ENCODE measurements at regions not wholly inside any gene's neighbourhood (a gene's known extent, or its start where the extent isn't known, plus 50 kb on each side); places are given as distances from the start of the nearest gene placed in this dataset.
"Not testable (repeated sequence)": the region's sequence is repeated elsewhere in the genome, so short reads cannot be mapped to it uniquely, and the experiment has no call there.

DNA sequence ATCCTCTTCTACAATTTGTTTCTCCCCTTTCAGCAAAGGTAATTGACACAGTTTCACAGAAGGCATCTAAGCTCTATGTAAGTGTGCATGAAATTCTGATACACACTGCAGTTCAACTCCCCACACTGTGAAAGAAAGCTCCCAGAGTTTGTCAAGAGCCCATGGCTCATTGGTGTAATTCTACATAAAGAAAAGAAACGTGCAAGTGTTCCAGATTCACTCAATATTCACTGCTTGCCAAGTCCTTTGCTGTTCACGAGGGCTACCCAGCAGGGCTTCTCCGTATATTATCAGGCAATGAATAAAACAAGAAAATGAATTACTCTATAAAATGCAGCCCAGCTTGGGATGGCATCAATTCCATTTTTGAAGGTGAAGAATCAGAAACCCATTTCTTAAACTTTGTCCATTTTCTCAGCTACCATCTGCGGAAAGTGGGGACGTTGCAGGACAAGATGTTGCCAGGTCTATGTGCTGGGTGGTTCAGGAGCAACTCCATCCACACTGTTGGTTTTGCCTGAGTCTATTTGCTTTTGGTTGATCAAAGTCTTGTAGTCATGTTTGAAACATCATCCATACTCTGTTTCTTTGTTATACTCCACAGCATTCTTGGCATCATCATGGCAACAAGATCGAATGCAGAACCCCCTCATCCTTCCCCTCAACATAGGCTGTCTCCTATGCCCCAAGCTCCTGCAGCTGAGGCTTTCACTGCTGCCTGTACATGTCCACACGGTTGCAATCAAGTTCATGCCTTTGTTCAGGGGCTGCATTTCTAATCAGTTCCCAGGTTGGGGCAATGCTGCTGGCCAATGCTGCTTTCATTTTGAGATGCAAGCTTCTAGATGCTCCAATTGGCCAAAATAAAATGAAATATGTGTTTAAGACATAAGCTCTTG, 301.8 kb downstream of the MED10 start:
- Mint-ChIP-seq H3K9me3 (peaks cover 0 to 3% of the 10 kb centered on the region in 2 donors), H3K27me3 (ENCODE audit: low read depth) (no peaks in the 10 kb centered on the region), H3K36me3 (ENCODE audit: insufficient read depth in 2 of 2) (no peaks in the 10 kb centered on the region), H3K4me3 (no peak overlapping the region), H3K4me1 (ENCODE audit: low read depth) (no peaks in the 10 kb centered on the region), H3K27ac (no peak overlapping the region)
- DNase-seq, result no peak
- ATAC-seq (replicated peaks in 1 of 2), result no peak

DNA sequence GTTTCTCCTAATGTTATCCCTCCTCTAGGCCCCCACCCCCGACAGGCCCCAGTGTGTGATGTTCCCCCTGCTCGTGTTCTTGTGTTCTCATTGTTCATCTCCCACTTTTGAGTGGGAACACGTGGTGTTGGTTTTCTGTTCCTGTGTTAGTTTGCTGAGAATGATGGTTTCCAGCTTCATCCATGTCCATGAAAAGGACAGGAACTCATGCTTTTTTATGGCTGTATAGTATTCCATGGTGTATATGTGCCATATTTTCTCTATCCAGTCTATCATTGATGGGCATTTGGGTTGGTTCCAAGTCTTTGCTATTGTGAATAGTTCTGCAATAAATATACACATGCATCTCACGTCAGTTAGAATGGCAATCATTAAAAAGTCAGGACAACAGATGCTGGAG, 305.9 kb downstream of the MED10 start:
- not testable (repeated sequence) for H3K4me3 Mint-ChIP-seq; H3K36me3 Mint-ChIP-seq (ENCODE audit: insufficient read depth in 2 of 2); ATAC-seq (replicated peaks in 1 of 2); H3K4me1 Mint-ChIP-seq (ENCODE audit: low read depth); H3K9me3 Mint-ChIP-seq; DNase-seq; H3K27me3 Mint-ChIP-seq (ENCODE audit: low read depth); H3K27ac Mint-ChIP-seq

DNA sequence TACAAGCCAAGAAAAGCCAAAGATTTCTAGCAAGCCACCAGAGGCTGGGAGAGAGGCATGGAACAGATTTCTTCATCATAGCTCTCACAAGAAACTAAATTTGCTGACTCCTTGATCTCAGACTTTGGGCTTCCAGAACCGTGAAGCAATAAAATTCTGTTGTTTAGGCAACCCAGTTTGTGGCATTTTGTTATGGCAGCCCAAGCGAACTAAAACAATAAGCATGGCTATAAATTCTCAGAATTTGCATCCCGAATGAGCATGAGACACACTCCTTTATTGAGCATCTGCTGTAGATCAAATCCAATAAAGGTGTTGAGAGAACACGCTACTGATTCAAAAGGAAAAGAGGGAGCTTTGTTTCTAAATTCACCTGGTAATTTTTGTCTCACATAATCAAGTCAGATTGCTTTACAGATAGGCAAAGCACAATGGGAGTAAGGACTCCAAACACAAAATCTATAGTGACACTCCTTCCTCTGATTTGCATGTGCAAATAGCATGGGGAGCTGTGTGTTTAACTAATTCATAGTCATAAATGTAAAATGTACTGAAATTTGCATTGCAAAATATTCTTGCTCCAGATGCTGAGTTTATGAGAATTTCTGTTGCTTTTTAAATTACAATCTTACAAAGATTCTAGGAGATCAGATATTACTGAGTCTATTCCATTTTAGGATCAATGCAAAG, 308.7 kb downstream of the MED10 start:
- H3K36me3 Mint-ChIP-seq (ENCODE audit: insufficient read depth in 2 of 2), result no peaks in the 10 kb centered on the region
- no peaks in the 10 kb centered on the region for H3K27me3 Mint-ChIP-seq (ENCODE audit: low read depth)
- H3K27ac Mint-ChIP-seq, result no peak overlapping the region
- DNase-seq (no peak), ATAC-seq (replicated peaks in 1 of 2) (no peak)
- H3K9me3 Mint-ChIP-seq, result peaks cover 0 to 3% of the 10 kb centered on the region in 2 donors
- no peaks in the 10 kb centered on the region for H3K4me1 Mint-ChIP-seq (ENCODE audit: low read depth)
- no peak overlapping the region for H3K4me3 Mint-ChIP-seq

DNA sequence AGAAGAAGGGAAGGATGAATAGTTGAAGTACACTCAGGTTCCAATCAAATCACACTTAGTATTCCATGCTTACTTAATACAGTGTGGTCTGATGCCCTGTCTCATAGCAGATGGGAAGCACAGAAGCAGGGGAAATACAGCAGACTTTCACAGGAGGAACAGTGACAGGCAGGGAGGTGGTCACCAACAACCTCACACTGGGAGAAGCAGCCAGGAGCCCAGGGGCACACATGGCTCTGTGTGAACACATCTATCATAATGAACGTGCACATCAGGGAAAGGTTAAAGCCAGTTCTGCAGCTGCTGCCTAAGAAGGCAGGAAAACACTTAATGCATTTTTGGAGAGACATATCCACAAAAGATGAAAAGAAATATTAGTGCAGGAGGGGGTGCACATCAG, 312.3 kb downstream of the MED10 start:
- ATAC-seq (replicated peaks in 1 of 2) (no peak), DNase-seq (no peak)
- no peaks in the 10 kb centered on the region for H3K4me1 Mint-ChIP-seq (ENCODE audit: low read depth)
- H3K27ac Mint-ChIP-seq, result no peak overlapping the region
- H3K4me3 Mint-ChIP-seq, result no peak overlapping the region
- H3K27me3 Mint-ChIP-seq (ENCODE audit: low read depth), result no peaks in the 10 kb centered on the region
- H3K9me3 Mint-ChIP-seq, result no peaks in the 10 kb centered on the region
- peaks cover 0 to 2% of the 10 kb centered on the region in 2 donors for H3K36me3 Mint-ChIP-seq (ENCODE audit: insufficient read depth in 2 of 2)

DNA sequence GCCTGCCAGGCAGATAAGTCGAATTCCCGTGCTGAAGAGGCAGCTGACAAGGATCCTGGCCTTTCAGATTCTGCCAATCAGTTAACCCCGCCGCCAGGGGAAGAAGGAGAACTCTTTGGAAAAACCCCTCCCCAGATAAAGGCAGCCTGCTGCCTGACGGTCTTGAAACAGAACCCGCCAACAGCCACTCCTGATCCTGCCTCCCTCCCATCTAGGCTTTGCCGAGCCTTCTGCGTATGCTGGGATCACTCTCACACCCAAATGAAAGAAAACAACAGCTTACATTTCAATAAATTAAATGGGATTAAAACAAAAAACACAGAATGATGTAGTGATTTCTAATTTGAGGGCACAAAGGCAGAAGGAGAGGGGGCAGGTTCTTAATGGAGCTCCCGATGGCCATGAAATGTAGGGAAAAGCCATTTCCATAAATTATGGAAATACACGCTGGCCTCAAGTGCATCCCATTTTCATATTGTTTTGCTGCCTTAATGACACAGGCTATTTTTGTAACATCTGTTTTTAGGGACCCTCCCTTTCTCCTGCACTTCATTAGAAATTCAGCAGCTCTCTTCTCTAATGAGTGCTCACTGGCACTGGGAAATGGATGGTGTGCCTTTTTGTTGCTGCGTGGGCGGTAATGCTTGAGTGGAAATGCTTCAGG, 319.1 kb downstream of the MED10 start:
- Mint-ChIP-seq H3K4me3 (no peak overlapping the region), H3K27me3 (ENCODE audit: low read depth) (no peaks in the 10 kb centered on the region), H3K9me3 (no peaks in the 10 kb centered on the region), H3K4me1 (ENCODE audit: low read depth) (no peaks in the 10 kb centered on the region), H3K27ac (no peak overlapping the region), H3K36me3 (ENCODE audit: insufficient read depth in 2 of 2) (peaks cover 0 to 2% of the 10 kb centered on the region in 2 donors)
- ATAC-seq (replicated peaks in 1 of 2) (no peak), DNase-seq (no peak)

DNA sequence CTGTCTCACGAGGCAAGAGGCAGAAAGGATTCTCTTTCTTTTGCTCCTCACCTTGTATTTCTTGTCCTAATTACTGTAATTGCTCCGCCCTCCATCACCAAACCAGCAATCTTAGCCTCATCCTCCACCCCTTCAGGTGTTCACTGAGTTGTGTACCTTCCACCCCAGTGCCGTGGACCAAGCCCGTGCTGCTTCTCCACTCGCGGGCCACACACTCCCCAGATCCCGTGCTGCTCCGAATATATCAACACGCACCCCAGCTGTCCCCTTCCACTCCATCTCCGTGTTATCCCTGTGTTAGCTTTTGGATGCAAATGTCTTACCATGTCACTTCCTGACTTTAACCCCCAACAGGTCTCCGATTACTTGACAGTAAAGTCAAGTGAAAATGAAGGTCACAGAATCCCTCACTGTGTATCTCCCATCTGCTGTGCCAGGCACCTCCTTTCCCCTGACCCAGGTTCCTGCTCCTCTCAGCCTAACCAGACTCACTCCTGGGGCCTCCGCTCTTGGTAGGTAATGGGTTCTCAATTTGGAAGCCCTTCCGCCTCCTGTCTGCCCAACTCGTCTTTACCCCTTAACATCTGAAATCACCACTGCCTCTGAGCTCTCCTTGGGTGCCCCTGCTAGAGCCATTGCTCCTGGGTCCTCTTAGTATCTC, 320.2 kb downstream of the MED10 start:
- peaks cover 0 to 2% of the 10 kb centered on the region in 2 donors for H3K36me3 Mint-ChIP-seq (ENCODE audit: insufficient read depth in 2 of 2)
- H3K27ac Mint-ChIP-seq, result no peak overlapping the region
- H3K9me3 Mint-ChIP-seq, result no peaks in the 10 kb centered on the region
- ATAC-seq (replicated peaks in 1 of 2), result no peak
- no peaks in the 10 kb centered on the region for H3K4me1 Mint-ChIP-seq (ENCODE audit: low read depth)
- H3K27me3 Mint-ChIP-seq (ENCODE audit: low read depth), result peaks cover under 1% of the 10 kb centered on the region
- H3K4me3 Mint-ChIP-seq, result no peak overlapping the region
- DNase-seq, result no peak

DNA sequence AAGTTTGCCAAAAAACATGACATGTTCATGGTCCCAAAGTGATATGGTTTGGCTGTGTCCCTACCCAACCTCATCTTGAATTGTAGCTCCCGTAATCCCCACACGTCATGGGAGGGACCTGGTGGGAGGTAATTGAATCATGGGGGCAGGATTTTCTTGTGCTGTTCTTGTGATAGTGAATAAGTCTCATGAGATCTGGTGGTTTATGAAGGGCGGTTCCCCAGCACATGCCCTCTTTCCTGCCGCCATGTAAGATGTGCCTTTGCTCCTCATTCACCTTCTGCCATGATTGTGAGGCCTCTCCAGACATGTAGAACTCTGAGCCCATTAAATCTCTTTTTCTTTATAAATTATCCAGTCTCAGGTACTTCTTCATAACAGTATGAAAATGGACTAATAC, 322.1 kb downstream of the MED10 start:
- Mint-ChIP-seq H3K27me3 (ENCODE audit: low read depth) (peaks cover 12% of the 10 kb centered on the region), H3K27ac (no peak overlapping the region), H3K4me3 (no peak overlapping the region), H3K9me3 (no peaks in the 10 kb centered on the region), H3K36me3 (ENCODE audit: insufficient read depth in 2 of 2) (no peaks in the 10 kb centered on the region), H3K4me1 (ENCODE audit: low read depth) (no peaks in the 10 kb centered on the region)
- no peak for ATAC-seq (replicated peaks in 1 of 2)
- no peak for DNase-seq

DNA sequence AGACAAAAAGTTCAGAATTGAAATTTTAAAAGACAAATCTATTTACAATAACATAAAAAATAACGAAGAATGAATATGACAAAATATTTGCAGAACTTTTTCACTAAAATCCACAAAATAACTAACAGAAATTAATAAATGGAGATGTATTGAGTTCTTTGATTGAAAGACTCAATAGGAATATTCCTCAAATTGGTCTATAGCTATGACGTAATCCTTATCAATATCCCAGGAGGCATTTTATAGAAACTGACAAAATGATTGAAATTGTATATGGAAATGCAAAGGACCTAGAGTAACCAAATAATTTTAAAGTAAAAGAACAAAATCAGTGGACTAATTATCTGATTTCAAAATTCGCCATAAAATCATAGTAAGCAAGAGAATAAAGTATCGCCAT, 328.7 kb downstream of the MED10 start:
- ATAC-seq (replicated peaks in 1 of 2) (no peak), DNase-seq (no peak)
- H3K9me3 Mint-ChIP-seq, result no peaks in the 10 kb centered on the region
- H3K36me3 Mint-ChIP-seq (ENCODE audit: insufficient read depth in 2 of 2), result no peaks in the 10 kb centered on the region
- H3K27ac Mint-ChIP-seq, result no peak overlapping the region
- H3K4me1 Mint-ChIP-seq (ENCODE audit: low read depth), result no peaks in the 10 kb centered on the region
- H3K27me3 Mint-ChIP-seq (ENCODE audit: low read depth), result peaks cover 12% of the 10 kb centered on the region
- no peak overlapping the region for H3K4me3 Mint-ChIP-seq

DNA sequence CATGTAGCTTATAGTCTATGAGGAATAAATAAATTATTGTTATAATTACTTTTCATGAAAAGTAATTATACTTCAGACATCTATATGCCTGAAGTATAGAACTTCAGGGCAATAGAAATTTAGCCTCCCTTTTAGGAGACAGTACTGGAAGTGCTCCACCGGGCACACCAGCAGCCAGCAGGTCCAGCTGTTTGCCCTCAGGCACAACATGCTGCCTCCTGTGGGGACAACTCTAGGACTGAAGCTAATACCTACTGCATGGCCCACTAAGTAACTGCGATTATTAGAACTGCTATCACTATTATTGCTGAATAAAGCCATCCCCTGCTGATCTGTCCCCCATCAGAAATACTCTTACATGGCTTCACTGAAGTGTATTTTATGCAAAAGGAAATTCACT, 329.6 kb downstream of the MED10 start:
- ATAC-seq (replicated peaks in 1 of 2) (no peak), DNase-seq (no peak)
- H3K27me3 Mint-ChIP-seq (ENCODE audit: low read depth), result peaks cover 12% of the 10 kb centered on the region
- no peaks in the 10 kb centered on the region for H3K4me1 Mint-ChIP-seq (ENCODE audit: low read depth)
- no peak overlapping the region for H3K4me3 Mint-ChIP-seq
- H3K9me3 Mint-ChIP-seq, result no peaks in the 10 kb centered on the region
- no peak overlapping the region for H3K27ac Mint-ChIP-seq
- no peaks in the 10 kb centered on the region for H3K36me3 Mint-ChIP-seq (ENCODE audit: insufficient read depth in 2 of 2)

DNA sequence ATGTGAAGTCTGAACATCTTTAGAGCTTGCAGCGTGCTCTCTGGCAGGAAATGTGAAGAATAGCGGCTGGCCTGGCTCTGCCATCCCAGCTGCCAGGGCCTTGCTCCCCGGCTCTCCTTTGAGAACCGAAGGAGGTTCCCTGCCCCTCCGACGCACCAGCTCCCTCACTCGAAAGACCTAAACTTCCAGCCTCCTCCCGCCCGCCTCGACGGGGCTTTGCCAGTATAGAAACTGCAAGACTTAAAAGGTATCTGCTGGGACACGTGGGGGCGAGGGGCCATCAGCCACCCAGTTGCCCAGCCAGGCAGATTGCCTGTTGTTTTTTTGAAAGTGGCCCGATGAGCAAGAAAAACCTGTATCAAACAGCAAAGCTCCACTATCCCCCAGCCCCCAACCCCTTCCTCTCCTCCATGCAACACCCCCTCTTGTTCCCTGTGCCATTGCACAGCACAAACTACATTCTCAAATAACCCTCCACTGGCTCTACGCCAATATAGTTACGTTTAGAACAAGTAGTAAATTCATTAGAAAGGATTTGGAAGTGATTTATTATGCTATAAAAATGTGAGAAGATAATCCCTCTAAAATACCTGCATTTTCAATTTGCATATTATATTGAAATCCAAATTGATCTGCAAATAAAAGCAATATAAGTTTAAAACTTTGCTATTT, 331.9 kb downstream of the MED10 start:
- no peaks in the 10 kb centered on the region for H3K9me3 Mint-ChIP-seq
- no peaks in the 10 kb centered on the region for H3K4me1 Mint-ChIP-seq (ENCODE audit: low read depth)
- H3K36me3 Mint-ChIP-seq (ENCODE audit: insufficient read depth in 2 of 2), result no peaks in the 10 kb centered on the region
- H3K27ac Mint-ChIP-seq, result no peak overlapping the region
- no peak overlapping the region for H3K4me3 Mint-ChIP-seq
- ATAC-seq (replicated peaks in 1 of 2), result no peak
- no peak for DNase-seq
- no peaks in the 10 kb centered on the region for H3K27me3 Mint-ChIP-seq (ENCODE audit: low read depth)

DNA sequence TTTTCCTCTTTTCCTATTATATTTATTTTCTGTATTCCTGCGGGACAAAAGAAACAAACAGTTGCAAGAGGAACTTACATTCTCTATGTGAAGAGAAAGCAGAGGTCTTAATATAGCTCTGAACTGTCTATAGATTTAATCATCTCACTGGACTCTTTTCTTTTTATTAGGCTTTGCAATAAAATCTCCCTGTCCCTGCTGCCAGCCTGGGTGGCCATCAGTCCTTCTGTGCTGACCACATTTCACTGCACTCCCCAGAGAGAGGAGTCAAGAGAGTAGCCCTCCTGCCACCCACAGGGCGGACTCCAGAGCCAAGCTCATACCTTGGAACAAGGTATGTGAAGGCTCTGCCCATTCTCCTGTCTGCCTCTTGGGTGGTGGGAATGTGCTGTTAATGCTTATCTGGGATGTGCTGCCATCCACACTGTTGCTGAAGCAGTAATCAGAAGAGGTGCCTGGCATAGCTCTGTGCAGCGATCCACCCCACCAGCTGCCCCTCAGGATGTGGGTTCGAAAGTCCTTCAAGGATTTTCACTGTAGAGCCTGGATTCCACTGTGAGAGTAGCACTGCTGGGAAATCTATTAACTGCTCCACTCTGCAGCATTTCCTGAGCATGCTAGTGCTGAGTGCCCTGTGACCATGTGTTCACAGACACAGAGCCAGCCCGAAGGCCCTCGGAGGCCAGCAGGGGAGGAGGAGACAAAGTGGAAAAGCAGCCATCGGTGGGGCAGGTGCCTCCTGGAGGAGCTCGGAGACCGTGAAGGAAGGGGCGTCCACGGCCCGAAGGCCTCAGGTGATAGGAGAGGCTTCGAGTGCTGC, 334.6 kb downstream of the MED10 start:
- ATAC-seq (replicated peaks in 1 of 2) (no peak), DNase-seq (no peak)
- Mint-ChIP-seq H3K36me3 (ENCODE audit: insufficient read depth in 2 of 2) (no peaks in the 10 kb centered on the region), H3K27me3 (ENCODE audit: low read depth) (no peaks in the 10 kb centered on the region), H3K27ac (no peak overlapping the region), H3K9me3 (no peaks in the 10 kb centered on the region), H3K4me3 (no peak overlapping the region), H3K4me1 (ENCODE audit: low read depth) (no peaks in the 10 kb centered on the region)

DNA sequence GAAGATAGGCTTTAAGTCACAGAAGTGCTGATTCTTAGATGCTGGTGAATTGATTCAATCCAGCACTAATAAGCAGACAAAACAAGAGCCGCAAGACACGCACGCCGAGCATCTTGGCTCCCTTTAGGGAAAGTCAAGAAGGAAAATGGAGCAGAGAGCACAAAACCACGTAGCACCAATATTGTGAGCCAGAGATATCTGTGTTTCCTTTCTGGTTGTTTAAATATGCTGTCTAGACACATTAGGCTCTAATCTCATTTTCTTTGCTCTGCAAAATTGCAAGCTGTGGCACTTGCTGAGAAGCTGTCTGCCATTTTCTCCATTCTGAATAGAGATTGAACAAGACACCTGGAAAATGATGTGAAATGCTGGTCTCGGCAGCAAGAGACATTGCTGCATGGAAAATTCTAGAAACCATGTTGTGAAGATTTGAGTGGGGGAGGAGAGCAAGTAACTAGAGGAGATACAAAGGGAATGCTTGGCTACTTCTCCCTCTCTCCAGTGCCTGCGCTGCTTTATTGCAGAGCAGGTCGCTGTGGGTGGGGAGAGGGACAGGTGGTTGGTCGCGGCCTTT, 336.3 kb downstream of the MED10 start:
- ATAC-seq (replicated peaks in 1 of 2), result no peak
- Mint-ChIP-seq H3K27ac (no peak overlapping the region), H3K4me3 (no peak overlapping the region), H3K4me1 (ENCODE audit: low read depth) (no peaks in the 10 kb centered on the region), H3K27me3 (ENCODE audit: low read depth) (no peaks in the 10 kb centered on the region), H3K36me3 (ENCODE audit: insufficient read depth in 2 of 2) (no peaks in the 10 kb centered on the region), H3K9me3 (no peaks in the 10 kb centered on the region)
- DNase-seq, result no peak

Data from activated T-cell treated with anti-CD3 and anti-CD28 coated beads, Interleukin-2, amount 50 U/mL, for 72 hours (primary cell).